Astrocyte of the hippocampus (primary cell): ENCODE measurements at regions not wholly inside any gene's neighbourhood (a gene's known extent, or its start where the extent isn't known, plus 50 kb on each side); places are given as distances from the start of the nearest gene placed in this dataset.
"Not testable (repeated sequence)": the region's sequence is repeated elsewhere in the genome, so short reads cannot be mapped to it uniquely, and the experiment has no call there.

Source experiments
- DNase-seq: peaks from one replicate; pipeline ENCODE4 v3.0.0; 2011; ENCODE audit warnings: low read depth, low spot score

DNA sequence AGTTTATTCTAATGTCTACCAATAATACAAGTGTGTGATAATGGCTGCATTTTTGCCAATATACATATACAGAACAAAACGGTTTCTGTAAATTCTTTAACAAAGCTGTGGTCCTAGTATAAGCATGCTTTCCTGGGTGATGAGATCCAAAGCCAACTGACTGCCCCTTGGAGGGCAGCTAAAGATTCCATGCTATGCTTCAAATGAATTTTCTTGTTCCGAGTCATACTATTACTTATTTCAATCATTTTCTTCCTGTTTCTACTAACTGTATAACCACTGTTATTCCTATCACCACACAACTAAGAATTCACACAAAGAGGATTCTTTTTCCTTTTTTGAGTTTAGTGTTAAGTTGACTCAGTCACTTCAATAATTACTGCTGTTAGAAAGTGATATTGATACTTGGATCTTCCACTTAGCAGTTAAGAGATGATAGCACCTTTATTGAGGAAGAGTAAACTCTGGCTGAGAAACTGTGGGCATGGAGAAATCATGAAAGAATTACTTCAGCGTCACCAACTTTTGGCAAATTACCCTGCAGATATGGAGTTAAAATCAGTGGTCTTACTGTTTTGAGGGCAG lies 197.5 kb downstream of the ARL4A start:
- DNase-seq: peak; percentile 56

- peak; percentile 65 for DNase-seq
Measured at GRCh38 chr7:12888717-12889116, 201.3 kb downstream of the ARL4A start.

DNA sequence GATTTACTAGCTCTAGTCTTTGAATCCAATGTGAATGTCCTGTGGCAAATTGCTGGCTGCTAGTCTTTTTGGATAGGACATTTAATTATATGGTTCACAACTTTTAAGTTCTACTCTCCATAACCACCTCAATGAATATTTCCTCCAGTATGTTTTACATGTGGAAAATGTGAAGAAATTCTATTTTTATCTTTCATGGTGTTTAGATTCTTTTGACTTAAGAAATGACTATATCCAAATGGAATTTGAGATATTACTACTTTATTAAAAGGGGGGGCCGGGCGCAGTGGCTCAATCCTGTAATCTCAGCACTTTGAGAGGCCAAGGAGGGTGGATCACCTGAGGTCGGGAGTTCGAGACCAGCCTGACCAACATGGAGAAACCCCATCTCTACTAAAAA lies 202.0 kb downstream of the ARL4A start:
- peak; percentile 22 for DNase-seq

DNA sequence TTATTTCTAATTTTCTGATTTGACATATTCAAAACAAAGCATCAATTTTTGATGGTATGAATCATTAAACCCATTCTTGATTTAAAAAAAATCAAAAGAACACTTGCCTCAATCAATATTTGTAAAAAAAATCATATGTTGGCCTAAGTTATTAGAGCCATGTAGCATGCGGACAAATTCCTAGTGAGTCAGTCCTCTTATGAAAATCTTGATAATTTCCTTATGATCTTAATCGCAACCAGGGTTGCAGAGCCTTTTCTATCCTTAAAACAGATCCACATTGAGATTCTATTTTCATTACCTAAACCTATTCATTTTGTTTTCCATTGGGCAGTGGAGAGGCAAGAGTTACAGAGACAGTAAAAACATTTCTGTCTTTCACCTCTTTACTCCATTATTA lies 203.2 kb downstream of the ARL4A start:
- no peak for DNase-seq

GRCh38 chr7:12893292-12893691 lies 205.9 kb downstream of the ARL4A start:
- DNase-seq: no peak

- no peak for DNase-seq
Measured at GRCh38 chr7:12895296-12895695, 207.9 kb downstream of the ARL4A start.

GRCh38 chr7:12896316-12896715 lies 208.9 kb downstream of the ARL4A start:
- DNase-seq: no peak

- DNase-seq: no peak
Measured at GRCh38 chr7:12898004-12898403, 210.6 kb downstream of the ARL4A start.

DNA sequence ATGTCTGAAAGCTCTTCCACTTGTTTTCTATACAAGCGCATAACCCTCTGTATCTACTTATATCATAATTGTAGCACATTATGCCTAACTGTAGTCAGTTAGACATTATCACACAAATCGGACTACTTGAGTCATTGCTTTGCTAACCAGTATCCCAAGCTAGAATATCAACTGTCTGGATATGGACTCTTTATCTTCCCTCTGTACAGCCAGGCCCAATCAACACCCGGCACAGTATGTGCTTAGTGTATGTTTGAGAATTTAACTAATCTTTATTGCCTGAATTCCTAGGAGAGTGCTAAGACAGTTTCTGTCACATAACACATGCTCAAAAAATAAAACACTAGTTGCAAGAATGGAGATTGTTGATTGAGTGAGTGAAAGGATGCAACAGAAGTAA lies 211.2 kb downstream of the ARL4A start:
- no peak for DNase-seq

DNA sequence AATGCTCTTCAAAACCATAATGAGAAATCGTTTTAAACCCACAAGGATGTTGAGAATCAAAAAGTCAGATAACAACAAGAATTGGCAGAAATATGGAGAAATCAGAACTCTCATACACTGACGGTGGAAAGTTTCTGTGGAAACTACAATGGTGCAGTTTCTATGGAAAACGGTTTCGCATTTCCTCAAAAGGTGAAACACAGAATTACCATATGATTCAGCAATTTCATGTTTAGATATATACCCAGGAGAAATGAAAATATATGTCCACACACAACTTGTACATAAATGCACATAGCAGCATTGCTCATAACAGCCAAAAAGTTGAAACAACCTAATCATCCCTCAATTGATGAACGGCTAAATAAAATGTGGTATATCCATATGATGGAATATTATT lies 218.2 kb downstream of the ARL4A start:
- DNase-seq: no peak

GRCh38 chr7:12907774-12908173 lies 220.3 kb downstream of the ARL4A start:
- no peak for DNase-seq

DNA sequence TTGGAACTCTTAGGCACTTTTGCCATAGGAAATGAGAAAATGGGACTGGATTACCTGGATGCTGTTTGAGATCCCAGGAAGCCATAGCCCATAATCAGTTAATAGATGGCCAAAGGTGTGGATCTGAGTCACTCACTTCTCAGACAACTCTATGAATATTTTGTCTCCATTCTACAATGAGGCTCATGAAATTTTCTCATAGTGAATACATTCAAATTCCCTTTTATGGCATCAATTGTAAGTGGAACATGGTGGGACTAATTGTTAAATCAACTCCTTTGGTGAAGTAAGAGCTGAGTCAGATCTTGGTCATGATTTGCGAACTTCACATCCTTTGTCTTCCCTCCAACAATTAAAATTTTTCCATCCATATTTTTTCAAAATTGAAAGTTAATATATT lies 222.1 kb downstream of the ARL4A start:
- DNase-seq: no peak

- no peak for DNase-seq
Measured at GRCh38 chr7:12911053-12911452, 223.6 kb downstream of the ARL4A start.

GRCh38 chr7:12913002-12913401 lies 225.6 kb downstream of the ARL4A start:
- no peak for DNase-seq

DNA sequence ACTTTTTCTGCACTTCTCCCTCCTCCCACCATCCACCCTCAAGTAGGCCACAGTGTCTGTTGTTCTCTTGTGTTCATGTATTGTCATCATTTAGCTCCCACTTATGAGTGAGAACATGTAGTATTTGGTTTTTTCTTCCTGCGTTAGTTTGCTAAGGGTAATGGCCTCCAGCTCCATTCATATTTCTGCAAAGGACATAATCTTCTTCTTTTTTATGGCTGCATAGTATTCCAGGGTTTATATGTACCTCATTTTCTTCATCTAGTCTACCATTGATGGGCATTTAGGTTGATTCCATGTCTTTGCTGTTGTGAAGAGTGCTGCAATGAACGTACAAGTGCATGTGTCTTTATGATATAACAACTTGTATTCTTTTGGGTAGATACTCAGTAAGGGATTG lies 230.4 kb downstream of the ARL4A start:
- no peak for DNase-seq

GRCh38 chr7:12921751-12922345 lies 234.4 kb downstream of the ARL4A start:
- DNase-seq: no peak

- DNase-seq: no peak
Measured at GRCh38 chr7:12923971-12924370, 236.5 kb downstream of the ARL4A start.

DNA sequence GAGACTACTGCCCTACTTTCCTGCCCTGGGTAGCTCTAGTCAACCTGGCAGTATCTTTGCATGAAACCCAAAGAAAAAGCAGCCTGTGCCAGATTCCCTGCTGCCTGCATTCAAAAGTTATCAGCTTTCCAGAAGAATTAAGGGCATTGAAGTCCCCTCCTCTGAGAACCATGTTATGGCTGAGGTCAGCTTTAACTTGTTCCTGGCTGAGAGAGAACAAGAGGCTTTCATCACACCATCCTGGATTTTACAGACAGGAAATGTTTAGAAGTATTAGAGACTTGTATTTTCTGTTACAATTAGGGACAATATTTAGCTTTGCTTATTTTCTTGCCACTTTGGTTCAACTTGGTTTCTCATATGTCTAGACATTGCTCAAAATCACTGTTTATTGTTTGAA lies 238.8 kb downstream of the ARL4A start:
- DNase-seq: peak; percentile 34

DNA sequence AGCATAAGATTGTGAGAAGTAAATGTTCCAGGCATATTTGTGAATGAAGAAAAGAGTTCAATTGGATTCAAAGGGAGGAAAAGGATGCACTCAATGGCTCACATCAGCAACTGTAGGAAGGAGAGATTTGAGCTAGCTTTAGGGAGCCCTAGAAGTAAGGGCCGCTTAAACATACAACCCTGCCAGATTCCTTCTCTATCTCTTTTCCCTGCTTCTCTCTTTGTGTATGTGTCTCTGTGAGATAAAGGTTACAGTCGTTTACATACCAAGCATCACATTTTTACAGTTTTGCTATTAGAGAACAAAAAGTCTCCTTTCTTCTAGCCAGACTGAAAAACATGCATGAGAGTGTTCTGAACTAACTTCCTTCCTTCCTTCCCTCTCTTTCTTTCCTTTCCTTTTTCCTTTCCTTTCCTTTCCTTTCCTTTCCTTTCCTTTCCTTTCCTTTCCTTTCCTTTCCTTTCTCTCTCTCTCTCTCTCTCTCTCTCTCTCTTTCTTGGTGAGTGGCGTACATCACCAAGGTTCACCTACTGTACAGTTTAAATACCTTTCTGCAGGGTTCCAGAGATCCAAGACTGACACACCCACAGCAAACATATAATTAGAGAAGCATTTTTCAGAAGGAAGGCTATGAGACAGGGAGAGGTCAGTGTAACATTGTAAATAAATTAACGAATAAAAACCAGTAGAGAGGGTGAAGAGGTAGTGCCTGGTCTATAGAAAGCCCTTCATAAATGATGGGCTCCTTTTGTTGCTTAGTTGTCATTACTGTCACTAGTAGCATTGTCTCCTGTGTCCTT lies 240.4 kb downstream of the ARL4A start:
- DNase-seq: no peak

DNA sequence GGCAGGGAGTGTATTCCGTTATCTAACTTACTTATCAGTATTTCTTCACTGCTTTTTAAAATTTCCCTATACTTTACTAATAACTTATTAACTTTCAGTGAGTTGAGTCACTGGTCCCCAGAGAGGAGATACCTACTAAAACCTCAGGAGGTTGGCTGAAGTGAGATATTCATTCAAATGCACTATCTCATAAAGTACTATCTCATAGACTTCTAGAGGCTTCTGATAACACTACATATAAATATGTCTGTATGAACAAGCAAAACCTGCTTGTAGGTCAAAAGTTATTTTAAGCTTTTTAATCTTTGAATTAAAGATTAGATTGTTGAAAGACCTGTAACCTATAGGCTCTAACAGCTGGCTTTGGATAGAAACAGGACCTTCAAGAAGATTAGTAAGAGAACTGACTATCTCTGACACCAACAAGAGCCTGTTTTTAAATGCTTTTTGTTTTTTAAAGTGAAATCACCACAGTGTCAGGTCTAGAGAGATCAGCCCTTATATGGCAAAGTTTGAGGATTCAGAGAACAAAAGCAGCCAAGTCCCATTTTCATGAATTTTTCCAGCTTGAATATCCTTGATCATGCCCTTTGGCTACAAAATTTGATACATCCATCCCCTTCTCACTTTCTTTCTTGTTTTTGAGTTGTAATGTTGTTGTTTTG lies 242.2 kb downstream of the ARL4A start:
- DNase-seq: peak; percentile 16

DNA sequence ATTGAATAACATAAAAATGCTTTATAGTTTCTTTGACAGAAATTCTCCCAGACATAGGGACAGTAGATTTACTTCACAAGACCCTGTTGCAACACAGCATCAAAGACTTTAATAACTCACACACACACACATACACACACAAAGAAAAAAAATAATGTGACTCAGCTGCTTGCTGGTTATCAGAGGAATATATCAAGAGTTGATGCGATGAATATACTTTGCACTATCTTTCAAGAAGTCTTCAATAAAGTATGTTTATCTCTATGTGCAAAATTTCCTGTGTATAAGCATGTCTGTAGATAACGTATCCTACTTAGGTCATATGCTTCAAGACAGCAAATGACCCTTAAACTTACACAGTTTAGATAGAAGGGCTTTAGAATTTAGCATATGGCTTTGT lies 243.1 kb downstream of the ARL4A start:
- no peak for DNase-seq

DNA sequence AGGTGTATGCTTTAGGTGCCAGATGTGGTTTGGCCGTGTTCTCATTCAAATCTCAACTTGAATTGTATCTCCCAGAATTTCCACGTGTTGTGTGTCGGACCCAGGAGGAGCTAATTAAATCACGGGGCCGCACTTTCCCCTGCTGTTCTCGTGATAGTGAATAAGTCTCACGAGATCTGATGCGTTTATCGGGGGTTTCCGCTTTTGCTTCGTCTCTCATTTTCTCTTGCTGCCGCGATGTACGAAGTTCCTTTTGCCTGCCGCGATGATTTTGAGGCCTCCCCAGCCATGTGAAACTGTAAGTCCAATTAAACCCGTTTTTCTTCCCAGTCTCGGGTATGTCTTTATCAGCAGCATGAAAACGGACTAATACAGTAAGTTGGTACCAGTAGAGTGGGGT lies 244.0 kb downstream of the ARL4A start:
- not testable (repeated sequence) for DNase-seq

DNA sequence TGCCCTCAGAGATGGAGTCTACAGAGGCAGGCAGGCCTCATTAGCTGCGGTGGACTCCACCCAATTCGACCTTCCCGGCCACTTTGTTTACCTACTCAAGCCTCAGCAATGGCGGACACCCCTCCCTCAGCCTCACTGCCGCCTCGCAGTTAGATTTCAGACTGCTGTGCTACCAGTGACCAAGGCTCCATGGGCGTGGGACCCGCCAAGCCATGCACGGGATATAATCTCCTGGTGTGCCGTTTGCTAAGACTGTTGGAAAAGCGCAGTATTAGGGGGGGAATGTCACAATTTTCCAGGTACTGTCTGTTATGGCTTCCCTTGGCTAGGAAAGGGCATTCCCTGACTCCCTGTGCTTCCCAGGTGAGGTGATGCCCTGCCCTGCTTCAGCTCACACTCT lies 252.3 kb downstream of the ARL4A start:
- DNase-seq: no peak
